ENCODE measurements at regions not wholly inside any gene's neighbourhood (a gene's known extent, or its start where the extent isn't known, plus 50 kb on each side); places are given as distances from the start of the nearest gene placed in this dataset.

DNA sequence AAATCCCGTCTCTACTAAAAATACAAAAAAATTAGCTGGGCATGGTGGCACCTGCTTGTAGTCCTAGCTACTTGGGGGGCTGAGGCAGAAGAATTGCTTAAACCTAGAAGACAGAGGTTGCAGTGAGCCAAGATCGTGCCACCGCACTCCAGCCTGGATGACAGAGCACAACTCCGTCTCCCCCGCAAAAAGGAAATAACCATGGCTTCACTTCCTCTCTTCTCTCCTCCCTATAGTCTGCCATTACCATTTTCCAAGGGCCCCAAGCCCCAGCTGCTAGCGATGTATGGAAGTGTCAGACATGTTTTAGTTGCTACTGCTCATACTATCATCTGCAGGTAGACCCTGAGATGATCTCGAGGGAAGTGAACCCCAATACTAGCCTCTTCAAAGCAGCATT lies 177.3 kb upstream of the FAM9B start:
- Histone ChIP-seq H3K4me3 (no peak overlapping the region), H3K27me3 (peaks cover 0 to 6% (median 5%) of the 10 kb centered on the region in 3 donors), H3K9me3 (no peaks in the 10 kb centered on the region), H3K36me3 (no peaks in the 10 kb centered on the region), H3K27ac (no peak overlapping the region), H3K4me1 (no peaks in the 10 kb centered on the region)
- TF ChIP-seq, protein P1, sequence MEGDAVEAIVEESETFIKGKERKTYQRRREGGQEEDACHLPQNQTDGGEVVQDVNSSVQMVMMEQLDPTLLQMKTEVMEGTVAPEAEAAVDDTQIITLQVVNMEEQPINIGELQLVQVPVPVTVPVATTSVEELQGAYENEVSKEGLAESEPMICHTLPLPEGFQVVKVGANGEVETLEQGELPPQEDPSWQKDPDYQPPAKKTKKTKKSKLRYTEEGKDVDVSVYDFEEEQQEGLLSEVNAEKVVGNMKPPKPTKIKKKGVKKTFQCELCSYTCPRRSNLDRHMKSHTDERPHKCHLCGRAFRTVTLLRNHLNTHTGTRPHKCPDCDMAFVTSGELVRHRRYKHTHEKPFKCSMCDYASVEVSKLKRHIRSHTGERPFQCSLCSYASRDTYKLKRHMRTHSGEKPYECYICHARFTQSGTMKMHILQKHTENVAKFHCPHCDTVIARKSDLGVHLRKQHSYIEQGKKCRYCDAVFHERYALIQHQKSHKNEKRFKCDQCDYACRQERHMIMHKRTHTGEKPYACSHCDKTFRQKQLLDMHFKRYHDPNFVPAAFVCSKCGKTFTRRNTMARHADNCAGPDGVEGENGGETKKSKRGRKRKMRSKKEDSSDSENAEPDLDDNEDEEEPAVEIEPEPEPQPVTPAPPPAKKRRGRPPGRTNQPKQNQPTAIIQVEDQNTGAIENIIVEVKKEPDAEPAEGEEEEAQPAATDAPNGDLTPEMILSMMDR (IDR thresholded peaks at IDR 0.05 in 4 of 5, conservative IDR thresholded peaks at IDR 0.05 in 1 of 5), result no peak
- no peak for TF ChIP-seq POLR2A (IDR thresholded peaks at IDR 0.05)
- in situ Hi-C loops (cut with MboI; ENCODE audit: low sequenced_read_pairs in 4 of 4) (no loop called here), intact Hi-C loops (cut with DNase I; ENCODE audit: low total_unique reads) (no loop called here)
- ATAC-seq (no peak), DNase-seq (no peak)

DNA sequence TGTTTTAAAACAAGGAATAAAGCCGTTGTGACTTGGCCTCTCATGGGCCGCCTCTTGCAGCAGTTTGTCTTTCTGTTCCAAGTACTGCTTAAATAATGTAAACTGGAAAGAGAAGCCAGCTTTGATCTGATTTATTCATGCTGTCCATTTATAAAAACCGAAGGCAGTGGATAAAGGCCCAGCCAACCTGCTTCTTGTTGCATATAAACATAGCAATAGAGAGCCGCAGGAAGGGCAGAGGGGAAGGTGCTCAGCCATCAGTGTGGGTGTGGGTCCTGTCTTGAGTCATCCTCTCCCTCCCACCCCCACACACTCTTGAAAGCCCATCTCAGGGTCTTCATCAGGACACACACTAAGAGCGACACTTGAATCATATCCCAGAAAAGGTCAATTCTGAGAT lies 187.9 kb upstream of the FAM9B start:
- DNase-seq (no peak), ATAC-seq (no peak)
- intact Hi-C loops (cut with DNase I; ENCODE audit: low total_unique reads), result no loop called here
- Histone ChIP-seq H3K27me3 (no peaks in the 10 kb centered on the region), H3K27ac (no peak overlapping the region), H3K4me1 (no peaks in the 10 kb centered on the region), H3K36me3 (no peaks in the 10 kb centered on the region), H3K9me3 (no peaks in the 10 kb centered on the region), H3K4me3 (no peak overlapping the region)
- TF ChIP-seq, protein P1 (IDR thresholded peaks at IDR 0.05 in 4 of 5, conservative IDR thresholded peaks at IDR 0.05 in 1 of 5), result no peak
- TF ChIP-seq POLR2A (IDR thresholded peaks at IDR 0.05), result no peak
- in situ Hi-C loops (cut with MboI; ENCODE audit: low sequenced_read_pairs in 4 of 4), result no loop called here

DNA sequence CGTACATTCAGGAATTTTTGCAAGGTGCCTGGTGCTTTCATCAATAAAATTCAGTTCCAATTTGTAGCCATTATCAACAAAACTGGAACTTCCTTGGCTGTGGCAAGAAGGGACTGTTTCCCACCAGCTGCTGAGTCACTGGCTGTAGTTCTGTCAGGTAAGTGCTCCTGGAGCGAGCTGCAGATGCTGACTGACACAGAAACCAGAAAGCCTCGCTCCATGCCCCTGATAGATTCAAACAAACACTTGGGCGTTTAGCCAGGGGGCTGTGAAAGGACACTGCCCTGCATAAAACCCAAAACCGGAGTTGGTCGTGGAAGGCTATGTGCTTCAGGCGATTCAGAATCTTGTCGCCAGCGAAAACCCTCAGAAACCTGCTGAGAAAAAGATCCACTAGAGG lies 188.4 kb upstream of the FAM9B start:
- intact Hi-C loops (cut with DNase I; ENCODE audit: low total_unique reads) (no loop called here), in situ Hi-C loops (cut with MboI; ENCODE audit: low sequenced_read_pairs in 4 of 4) (no loop called here)
- no peak overlapping the region for H3K27ac ChIP-seq
- no peaks in the 10 kb centered on the region for H3K9me3 ChIP-seq
- no peaks in the 10 kb centered on the region for H3K36me3 ChIP-seq
- DNase-seq, result no peak
- H3K4me3 ChIP-seq, result no peak overlapping the region
- TF ChIP-seq, protein P1 (IDR thresholded peaks at IDR 0.05 in 4 of 5, conservative IDR thresholded peaks at IDR 0.05 in 1 of 5), result no peak
- TF ChIP-seq POLR2A (IDR thresholded peaks at IDR 0.05), result no peak
- H3K27me3 ChIP-seq, result no peaks in the 10 kb centered on the region
- no peak for ATAC-seq
- H3K4me1 ChIP-seq, result no peaks in the 10 kb centered on the region

DNA sequence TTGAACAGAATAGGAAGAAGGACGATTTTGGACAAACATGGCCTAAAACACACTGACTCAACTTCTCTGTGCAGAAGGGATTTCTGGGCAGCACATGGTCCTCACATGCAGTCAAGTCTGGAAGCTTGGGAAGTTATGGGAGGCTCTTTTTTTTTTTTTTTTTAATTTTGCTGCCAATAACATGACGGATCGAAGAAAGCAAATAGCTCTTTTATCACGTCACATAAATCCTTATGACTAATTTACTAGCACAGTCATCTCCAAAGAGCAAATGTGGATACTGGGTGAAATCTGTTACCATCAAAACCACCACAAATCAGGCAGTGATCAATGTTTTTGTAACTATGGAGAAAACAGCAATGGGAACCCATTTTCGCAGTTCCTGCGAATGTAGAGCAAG lies 193.3 kb upstream of the FAM9B start:
- no peak overlapping the region for H3K27ac ChIP-seq
- no peaks in the 10 kb centered on the region for H3K36me3 ChIP-seq
- H3K4me3 ChIP-seq, result no peak overlapping the region
- no peaks in the 10 kb centered on the region for H3K27me3 ChIP-seq
- TF ChIP-seq, protein P1 (IDR thresholded peaks at IDR 0.05 in 4 of 5, conservative IDR thresholded peaks at IDR 0.05 in 1 of 5), result no peak
- no peak for TF ChIP-seq POLR2A (IDR thresholded peaks at IDR 0.05)
- intact Hi-C loops (cut with DNase I; ENCODE audit: low total_unique reads), result no loop called here
- H3K4me1 ChIP-seq, result no peaks in the 10 kb centered on the region
- no peak for ATAC-seq
- DNase-seq, result no peak
- no peaks in the 10 kb centered on the region for H3K9me3 ChIP-seq
- in situ Hi-C loops (cut with MboI; ENCODE audit: low sequenced_read_pairs in 4 of 4), result no loop called here

DNA sequence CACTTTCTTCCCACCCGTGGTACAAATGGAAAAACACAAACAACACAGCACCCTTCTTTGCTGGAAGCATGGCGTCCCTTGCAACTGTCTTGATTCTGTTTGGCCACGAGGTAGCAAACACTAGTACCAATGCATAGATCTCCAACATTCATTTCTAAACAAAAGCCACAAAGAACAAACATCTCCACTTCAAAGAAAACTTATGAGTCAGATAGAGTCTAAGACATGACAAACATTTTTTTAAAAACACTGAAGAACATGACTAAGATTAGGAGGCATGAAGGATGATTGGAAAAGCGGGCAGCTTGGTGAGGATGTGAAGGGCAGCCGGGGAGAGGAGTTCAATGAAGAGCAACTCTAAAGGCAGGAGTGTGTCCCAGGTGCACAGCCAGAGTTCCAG lies 197.6 kb upstream of the FAM9B start:
- TF ChIP-seq, protein P1 (IDR thresholded peaks at IDR 0.05 in 4 of 5, conservative IDR thresholded peaks at IDR 0.05 in 1 of 5), result no peak
- TF ChIP-seq POLR2A (IDR thresholded peaks at IDR 0.05), result no peak
- in situ Hi-C loops (cut with MboI; ENCODE audit: low sequenced_read_pairs in 4 of 4) (no loop called here), intact Hi-C loops (cut with DNase I; ENCODE audit: low total_unique reads) (no loop called here)
- ATAC-seq, result no peak
- Histone ChIP-seq H3K27ac (no peak overlapping the region), H3K36me3 (no peaks in the 10 kb centered on the region), H3K4me1 (no peaks in the 10 kb centered on the region), H3K4me3 (no peak overlapping the region), H3K9me3 (no peaks in the 10 kb centered on the region), H3K27me3 (no peaks in the 10 kb centered on the region)
- no peak for DNase-seq

Measured in gastrocnemius medialis (tissue), 4 donors.